NOMO-1 treated with DMSO at 0.1 percent for 48 hours (cell line): ENCODE measurements at regions not wholly inside any gene's neighbourhood (a gene's known extent, or its start where the extent isn't known, plus 50 kb on each side); places are given as distances from the start of the nearest gene placed in this dataset.

Source experiments
- DNase-seq: peaks from one replicate; lab custom pipeline; 2025; ENCODE audit not compliant: unreplicated experiment; lab: John Stamatoyannopoulos, UW

DNA sequence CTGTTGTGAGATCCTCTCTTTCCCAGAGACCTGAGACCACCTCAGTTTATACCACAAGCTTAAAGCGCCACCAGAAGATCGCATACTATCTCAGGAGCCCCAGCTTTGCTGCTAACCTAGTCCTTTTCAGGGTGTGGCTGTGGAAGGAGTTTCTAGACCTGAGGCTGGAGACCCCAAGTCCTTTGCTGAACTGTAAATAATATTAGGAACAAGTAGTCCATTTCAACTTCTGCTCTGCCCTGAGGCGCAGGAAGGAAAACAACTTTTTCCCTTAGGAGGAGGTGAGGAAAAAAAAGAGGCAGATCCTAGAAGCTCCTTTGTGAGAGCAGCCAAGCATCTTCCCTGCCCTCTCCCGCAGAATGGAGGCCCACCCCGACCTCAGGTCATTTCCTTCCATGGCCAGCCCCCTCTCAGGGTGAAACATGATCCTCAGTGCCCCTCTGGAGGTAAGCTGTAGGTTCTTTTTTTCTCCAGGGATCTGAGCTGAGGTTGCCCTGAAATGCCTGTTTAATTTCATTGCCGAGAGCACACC, 122.8 kb upstream of the LGALSL start:
- DNase-seq, result no peak

GRCh38 chr2:64331849-64332699, 121.9 kb upstream of the LGALSL start:
- no peak for DNase-seq

GRCh38 chr2:64336171-64336570, 117.8 kb upstream of the LGALSL start:
- DNase-seq, result no peak

- DNase-seq, result no peak
Measured at GRCh38 chr2:64337314-64337713, 116.6 kb upstream of the LGALSL start.

GRCh38 chr2:64338108-64338507, 115.9 kb upstream of the LGALSL start:
- DNase-seq, result no peak

GRCh38 chr2:64338910-64339500, 115.0 kb upstream of the LGALSL start:
- no peak for DNase-seq

DNA sequence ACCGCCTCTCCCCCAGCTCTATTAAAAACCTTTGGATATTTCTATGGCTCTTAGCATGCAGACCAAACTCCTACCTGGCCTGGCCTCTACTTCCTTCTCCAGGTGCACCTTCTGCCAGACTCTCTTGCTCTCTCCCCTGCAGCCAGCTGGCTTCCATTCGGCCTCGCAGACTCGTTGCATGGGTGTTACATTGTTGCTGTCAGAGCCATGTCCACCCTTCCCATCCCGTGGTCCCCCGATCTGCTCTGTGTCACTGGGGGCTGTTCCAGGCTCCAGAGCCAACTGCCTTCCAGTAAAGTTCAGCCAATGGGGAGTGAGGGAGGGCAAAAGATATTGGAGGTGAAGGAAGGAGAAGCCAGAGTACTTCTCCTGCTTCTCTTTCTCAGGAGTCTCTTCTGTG, 112.5 kb upstream of the LGALSL start:
- no peak for DNase-seq

- no peak for DNase-seq
Measured at GRCh38 chr2:64342195-64343099, 111.5 kb upstream of the LGALSL start.

DNA sequence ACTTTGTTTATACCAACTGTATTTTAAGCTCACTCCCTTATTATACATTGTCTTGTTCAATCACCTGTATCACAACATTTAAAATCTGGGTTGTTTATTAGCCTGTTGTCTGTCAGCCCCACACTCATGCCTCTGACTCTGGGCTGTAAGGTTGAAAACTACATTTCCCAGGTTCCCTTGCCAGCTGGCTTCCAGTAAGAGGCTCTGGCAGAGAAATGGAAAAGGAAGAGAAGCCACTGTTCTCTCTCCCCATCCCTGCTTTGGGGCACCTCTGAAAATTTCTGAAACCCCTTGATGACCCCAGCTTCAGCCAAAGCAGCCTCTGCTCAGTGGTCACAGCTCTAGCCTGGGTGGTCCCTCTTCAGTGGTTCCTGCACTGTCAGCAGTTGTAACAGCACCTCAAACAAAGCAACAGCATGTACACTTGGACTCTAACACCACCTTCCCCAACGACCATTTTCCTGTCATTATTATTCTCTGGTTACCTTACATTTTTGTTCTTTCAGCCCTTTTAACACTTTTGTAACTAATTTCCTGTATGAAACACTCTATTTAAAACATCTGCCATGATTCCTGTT, 108.9 kb upstream of the LGALSL start:
- no peak for DNase-seq

- no peak for DNase-seq
Measured at GRCh38 chr2:64345998-64346397, 108.0 kb upstream of the LGALSL start.

GRCh38 chr2:64348386-64349130, 105.4 kb upstream of the LGALSL start:
- DNase-seq, result no peak

- no peak for DNase-seq
Measured at GRCh38 chr2:64349131-64349530, 104.8 kb upstream of the LGALSL start.

DNA sequence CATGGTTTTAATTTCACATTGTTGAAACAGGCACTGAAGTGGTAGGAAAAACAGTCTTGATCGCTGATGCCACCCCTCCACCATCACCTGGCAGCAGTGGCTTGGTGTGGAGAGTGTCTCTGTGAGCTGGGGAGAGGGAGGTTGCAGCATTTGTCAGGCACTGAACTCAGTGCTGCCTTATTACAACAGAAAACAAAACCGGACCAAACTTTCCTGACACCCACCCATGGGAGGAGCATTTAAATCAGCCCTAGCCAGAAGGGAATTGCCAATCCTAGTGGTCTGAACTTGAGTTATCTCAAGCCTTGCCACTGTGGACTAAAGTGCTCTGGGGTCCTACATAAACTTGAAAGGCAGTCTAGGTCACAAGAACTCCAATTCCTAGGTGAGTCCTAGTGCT, 103.0 kb upstream of the LGALSL start:
- DNase-seq, result no peak

- no peak for DNase-seq
Measured at GRCh38 chr2:64352292-64352691, 101.7 kb upstream of the LGALSL start.

DNA sequence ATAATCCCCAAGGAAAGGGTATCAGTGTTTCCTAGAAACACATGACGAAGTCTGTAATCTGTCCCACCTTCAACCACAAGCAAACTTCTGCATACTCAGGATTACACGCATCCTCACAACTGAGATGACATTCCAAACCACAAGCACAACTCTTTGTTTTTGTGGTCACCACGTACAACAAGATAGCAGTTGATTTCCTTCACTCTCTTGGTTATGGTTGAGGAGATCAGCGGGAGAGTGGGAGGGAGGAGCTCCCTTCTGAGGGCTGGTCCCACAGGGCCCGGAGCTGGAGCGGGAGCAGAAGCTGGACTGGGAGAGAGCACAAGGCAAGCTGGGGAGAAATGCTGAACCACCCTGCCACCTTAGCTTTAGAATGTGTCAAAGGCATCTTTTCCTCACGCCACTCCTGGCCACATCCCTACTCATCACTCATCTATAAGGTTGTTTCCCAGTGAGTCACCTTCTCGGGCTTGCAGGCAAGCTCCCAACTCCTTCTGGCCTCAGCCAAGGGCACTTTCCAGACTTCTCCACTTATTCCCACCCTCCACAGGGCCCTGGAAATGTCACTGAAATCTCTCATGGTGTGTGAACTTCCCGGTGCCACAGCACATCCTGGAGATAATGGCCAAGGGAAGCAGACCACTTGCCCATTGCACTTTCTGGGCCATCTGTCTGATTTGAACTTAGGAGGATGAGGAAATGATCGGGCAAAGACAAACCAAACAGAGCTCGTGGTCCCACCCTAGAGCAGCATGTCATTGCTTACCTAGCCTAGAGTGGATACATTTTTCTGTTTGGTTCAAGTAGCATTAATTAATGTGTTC, 98.9 kb upstream of the LGALSL start:
- DNase-seq, result no peak

GRCh38 chr2:64356906-64357305, 97.1 kb upstream of the LGALSL start:
- no peak for DNase-seq

DNA sequence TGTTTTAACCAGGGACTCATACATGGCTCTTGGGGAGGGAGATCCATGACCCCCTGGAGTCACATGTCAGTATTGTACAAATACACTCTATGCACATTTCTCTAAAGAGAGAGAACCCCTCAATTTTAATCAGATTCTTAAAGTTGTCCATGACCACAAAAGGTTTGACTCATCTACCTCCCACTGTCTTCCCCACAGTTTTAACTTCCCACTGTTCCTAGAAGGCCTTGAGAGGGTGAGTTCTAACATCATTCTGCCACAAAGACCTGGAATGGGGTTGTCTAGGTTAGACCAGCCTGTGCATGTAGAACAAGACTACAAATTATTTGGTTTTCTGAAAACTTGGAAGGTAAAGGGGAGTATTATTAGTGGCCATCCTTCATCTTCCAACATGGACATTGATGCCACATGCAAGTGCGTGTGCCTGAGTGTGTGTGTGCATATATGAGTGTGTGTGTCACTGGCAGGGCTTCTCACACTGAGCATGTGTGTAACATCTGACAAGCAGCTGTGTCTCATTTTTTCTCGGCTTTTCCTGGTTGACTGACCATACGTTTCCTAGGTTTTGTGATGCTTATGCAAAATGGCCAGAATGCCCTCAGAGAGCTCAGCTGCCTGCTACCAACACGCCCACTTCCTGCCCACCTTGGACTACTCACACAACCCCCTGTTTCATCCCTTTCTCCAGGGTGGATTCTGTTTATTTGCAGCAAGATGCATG, 94.6 kb upstream of the LGALSL start:
- no peak for DNase-seq

- DNase-seq, result no peak
Measured at GRCh38 chr2:64359892-64360657, 93.9 kb upstream of the LGALSL start.
